GM23248 (cell line): ENCODE measurements at regions not wholly inside any gene's neighbourhood (a gene's known extent, or its start where the extent isn't known, plus 50 kb on each side); places are given as distances from the start of the nearest gene placed in this dataset.

Source experiments
- DNase-seq: peaks from one replicate; pipeline ENCODE4 v3.0.0-alpha.2; 2015
- H2AFZ ChIP-seq: fragments of 200-600 bp; sonication (generic); 2 replicates; pipeline ENCODE4 v1.6.1; 2016; ENCODE audit warnings: antibody characterized with exemption
- H3F3A ChIP-seq: fragments of 200-600 bp; sonication (generic); 2 replicates; pipeline ENCODE4 v1.6.1; 2016; ENCODE audit warnings: mild to moderate bottlenecking, antibody characterized with exemption, mixed run types; ENCODE audit not compliant: insufficient read depth
- H3K27ac ChIP-seq: fragments of 200-600 bp; sonication (generic); 2 replicates; pipeline ENCODE4 v1.5.1; 2016; ENCODE audit warnings: mild to moderate bottlenecking
- H3K27me3 ChIP-seq: fragments of 200-600 bp; sonication (generic); replicated peaks from 2 replicates; pipeline ENCODE4 v1.6.1; 2016; ENCODE audit warnings: mild to moderate bottlenecking; ENCODE audit not compliant: insufficient read depth
- H3K36me3 ChIP-seq: fragments of 200-600 bp; sonication (generic); 2 replicates; pipeline ENCODE4 v1.6.1; 2016; ENCODE audit warnings: low read depth, mild to moderate bottlenecking
- H3K4me1 ChIP-seq: fragments of 200-600 bp; sonication (generic); 2 replicates; pipeline ENCODE4 v1.6.1; 2016; ENCODE audit warnings: mild to moderate bottlenecking; ENCODE audit not compliant: insufficient read depth
- H3K4me2 ChIP-seq: fragments of 200-600 bp; sonication (generic); one replicate; pipeline ENCODE4 v1.6.1; 2016; ENCODE audit warnings: mild to moderate bottlenecking; ENCODE audit not compliant: unreplicated experiment
- H3K4me3 ChIP-seq: fragments of 200-600 bp; sonication (generic); 2 replicates; pipeline ENCODE4 v1.5.1; 2016; ENCODE audit warnings: mild to moderate bottlenecking
- H3K79me2 ChIP-seq: fragments of 200-600 bp; sonication (generic); 2 replicates; pipeline ENCODE4 v1.6.1; 2016; ENCODE audit warnings: mild to moderate bottlenecking; ENCODE audit not compliant: insufficient read depth
- H3K9ac ChIP-seq: fragments of 200-600 bp; sonication (generic); 2 replicates; pipeline ENCODE4 v1.6.1; 2016; ENCODE audit warnings: mild to moderate bottlenecking
- H3K9me2 ChIP-seq: fragments of 200-600 bp; sonication (generic); 2 replicates; pipeline ENCODE4 v1.6.1; 2016; ENCODE audit warnings: mixed run types, mild to moderate bottlenecking, moderate library complexity; ENCODE audit not compliant: insufficient read depth
- H3K9me3 ChIP-seq: fragments of 200-600 bp; sonication (generic); one replicate; pipeline ENCODE4 v1.6.1; 2017; ENCODE audit warnings: low read depth
- H4K20me1 ChIP-seq: fragments of 200-600 bp; sonication (generic); 2 replicates; pipeline ENCODE4 v1.6.0; 2016; ENCODE audit not compliant: insufficient read depth
- EZH2 ChIP-seq: fragments of 200-600 bp; sonication (generic); IDR thresholded peaks from 2 replicates; pipeline ENCODE4 v1.6.1; 2018; ENCODE audit warnings: antibody characterized with exemption, mild to moderate bottlenecking; ENCODE audit not compliant: insufficient read depth, poor library complexity, severe bottlenecking
- EZH2phosphoT487 ChIP-seq: fragments of 200-600 bp; sonication (generic); IDR thresholded peaks from 2 replicates; pipeline ENCODE4 v1.6.1; 2018; ENCODE audit warnings: antibody characterized with exemption, moderate library complexity, mild to moderate bottlenecking, low read depth; ENCODE audit not compliant: insufficient read depth
- WGBS, 2 experiments: methylation state at CpG; one replicate each; pipeline ENCODE4 v1.1.6; 2015 to 2017; ENCODE audit warnings: low lambda C conversion rate in 2 of 2, low coverage in 1 of 2; ENCODE audit errors: missing lambda C conversion rate in 2 of 2; 5-methylcytosine and 5-hydroxymethylcytosine counted together
- in situ Hi-C: fragments of 300-500 bp; cut with MboI; formaldehyde crosslinking; loops from 2 replicates; pipeline ENCODE4 v1.15.0; 2020

GRCh38 chr9:82491604-82492003, 503.0 kb downstream of the SPATA31D1 start:
- Histone ChIP-seq H3K9ac (no peak overlapping the region), H3K4me2 (no peak overlapping the region), H3K27me3 (peaks cover 10% of the 10 kb centered on the region), H3K4me3 (no peak overlapping the region), H3K27ac (no peak overlapping the region), H2AFZ (no peak overlapping the region), H3K9me3 (no peaks in the 10 kb centered on the region), H3F3A (peaks cover 34% of the 10 kb centered on the region), H3K36me3 (no peaks in the 10 kb centered on the region), H3K79me2 (no peaks in the 10 kb centered on the region), H4K20me1 (no peaks in the 10 kb centered on the region), H3K9me2 (no peaks in the 10 kb centered on the region), H3K4me1 (peaks cover 28% of the 10 kb centered on the region)
- in situ Hi-C loops: no loop called here
- TF ChIP-seq EZH2 (no peak), EZH2phosphoT487 (no peak)
- DNase-seq: no peak
- WGBS, 2 experiments: 88 to 90% methylated on average over 3 of the region's 3 CpGs

DNA sequence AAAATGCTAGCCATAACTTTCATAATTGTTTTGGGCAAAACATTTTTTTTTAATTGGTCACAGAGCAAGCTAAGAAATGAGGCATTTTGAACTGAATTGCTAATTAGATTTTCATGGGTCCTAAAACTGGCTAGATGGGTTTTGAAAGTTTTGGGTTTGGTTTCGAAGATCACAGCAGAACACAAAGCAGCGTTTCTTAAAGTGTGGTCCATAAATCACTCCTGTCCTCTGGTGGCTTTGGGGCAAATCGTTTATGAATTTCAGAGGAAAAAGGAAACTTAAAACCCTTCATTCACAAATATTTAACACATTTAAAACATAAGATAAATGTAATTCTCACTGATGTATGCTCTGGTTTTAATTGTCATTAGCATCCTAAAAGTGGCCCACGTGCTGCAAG, 503.7 kb downstream of the SPATA31D1 start:
- H3K27ac ChIP-seq: no peak overlapping the region
- in situ Hi-C loops: no loop called here
- no peak for DNase-seq

GRCh38 chr9:82495884-82496777, 507.6 kb downstream of the SPATA31D1 start:
- H3K4me3 ChIP-seq: no peak overlapping the region
- H4K20me1 ChIP-seq: no peaks in the 10 kb centered on the region
- H3K79me2 ChIP-seq: no peaks in the 10 kb centered on the region
- H3K9me2 ChIP-seq: no peaks in the 10 kb centered on the region
- no peaks in the 10 kb centered on the region for H3K36me3 ChIP-seq
- in situ Hi-C loops: no loop called here
- TF ChIP-seq EZH2: no peak
- no peak for TF ChIP-seq EZH2phosphoT487
- 69 to 76% methylated on average over 16 of the region's 16 CpGs for WGBS, 2 experiments
- no peak for DNase-seq
- H3K9me3 ChIP-seq: no peaks in the 10 kb centered on the region
- H3K27me3 ChIP-seq: peaks cover 37% of the 10 kb centered on the region
- H3K4me1 ChIP-seq: no peaks in the 10 kb centered on the region
- no peak overlapping the region for H3K4me2 ChIP-seq
- no peak overlapping the region for H3K27ac ChIP-seq
- H2AFZ ChIP-seq: no peak overlapping the region
- peaks cover under 1% of the 10 kb centered on the region; the same call in 1 of the 2 replicates for H3F3A ChIP-seq
- H3K9ac ChIP-seq: no peak overlapping the region

More for the DNA sequence above, 503.7 kb downstream of the SPATA31D1 start:
- WGBS, 2 experiments: 32 to 33% methylated on average over 4 of the region's 4 CpGs
- no peaks in the 10 kb centered on the region for H3K79me2 ChIP-seq
- no peak overlapping the region for H3K4me3 ChIP-seq
- no peak for TF ChIP-seq EZH2
- no peak for TF ChIP-seq EZH2phosphoT487
- H3K9me3 ChIP-seq: no peaks in the 10 kb centered on the region
- no peak overlapping the region for H3K9ac ChIP-seq
- no peak overlapping the region for H2AFZ ChIP-seq
- peaks cover 28% of the 10 kb centered on the region for H3K4me1 ChIP-seq
- peaks cover 34% of the 10 kb centered on the region for H3F3A ChIP-seq
- no peaks in the 10 kb centered on the region for H3K9me2 ChIP-seq
- H3K27me3 ChIP-seq: peaks cover 17% of the 10 kb centered on the region
- no peak overlapping the region for H3K4me2 ChIP-seq
- no peaks in the 10 kb centered on the region for H4K20me1 ChIP-seq
- H3K36me3 ChIP-seq: no peaks in the 10 kb centered on the region

GRCh38 chr9:82498541-82499317, 510.2 kb downstream of the SPATA31D1 start:
- H3K27ac ChIP-seq: no peak overlapping the region
- H3K79me2 ChIP-seq: no peaks in the 10 kb centered on the region
- TF ChIP-seq EZH2 (no peak), EZH2phosphoT487 (no peak)
- H3K9me3 ChIP-seq: no peaks in the 10 kb centered on the region
- no peaks in the 10 kb centered on the region for H3F3A ChIP-seq
- no peak overlapping the region for H2AFZ ChIP-seq
- H3K36me3 ChIP-seq: no peaks in the 10 kb centered on the region
- peaks cover 33% of the 10 kb centered on the region for H3K27me3 ChIP-seq
- no peak for DNase-seq
- no peaks in the 10 kb centered on the region for H4K20me1 ChIP-seq
- H3K4me1 ChIP-seq: no peaks in the 10 kb centered on the region
- H3K9me2 ChIP-seq: no peaks in the 10 kb centered on the region
- H3K4me2 ChIP-seq: no peak overlapping the region
- no peak overlapping the region for H3K4me3 ChIP-seq
- WGBS, 2 experiments: 32 to 44% methylated on average over 3 of the region's 3 CpGs
- H3K9ac ChIP-seq: no peak overlapping the region
- in situ Hi-C loops: no loop called here
